ENCODE measurements at regions not wholly inside any gene's neighbourhood (a gene's known extent, or its start where the extent isn't known, plus 50 kb on each side); places are given as distances from the start of the nearest gene placed in this dataset.

GRCh38 chr18:65423776-65424175 is 327.0 kb upstream of the CDH7 start:
- no peak for DNase-seq (ENCODE audit: low spot score)
- TF ChIP-seq CTCF (IDR thresholded peaks at IDR 0.05): no peak
- H3K4me3 ChIP-seq: no peak overlapping the region
- H3K27ac ChIP-seq: no peak overlapping the region

DNA sequence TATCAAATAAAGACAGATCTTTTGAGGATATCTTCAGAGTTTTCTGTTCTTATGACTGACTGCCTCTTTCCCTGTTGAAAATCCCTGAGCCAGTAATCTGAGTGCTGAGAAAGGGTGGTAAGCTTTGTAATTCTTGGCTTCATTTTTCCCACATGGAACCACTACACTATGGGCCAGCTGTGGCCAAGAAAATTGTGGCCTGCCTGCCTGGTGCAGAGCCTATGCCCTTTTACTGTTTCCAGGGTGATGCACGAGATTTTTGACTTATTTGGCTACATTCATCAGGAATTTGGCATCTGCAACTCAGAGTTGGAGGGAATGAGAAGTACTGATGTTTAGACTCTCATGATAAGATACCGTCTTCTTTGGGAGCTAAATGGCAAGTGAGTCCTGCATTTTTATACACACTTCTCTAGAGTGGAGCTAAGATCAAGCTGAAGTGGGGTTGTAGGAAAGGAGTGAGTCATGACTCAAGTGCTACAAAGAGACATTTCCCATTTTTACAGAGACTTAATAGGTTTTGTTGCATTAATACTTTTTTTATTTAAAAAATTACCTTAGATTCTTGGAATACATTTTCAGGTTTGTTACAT is 328.2 kb upstream of the CDH7 start:
- Histone ChIP-seq H3K4me3 (no peak overlapping the region), H3K27ac (no peak overlapping the region)
- DNase-seq (ENCODE audit: low spot score): no peak
- TF ChIP-seq CTCF (IDR thresholded peaks at IDR 0.05): no peak

DNA sequence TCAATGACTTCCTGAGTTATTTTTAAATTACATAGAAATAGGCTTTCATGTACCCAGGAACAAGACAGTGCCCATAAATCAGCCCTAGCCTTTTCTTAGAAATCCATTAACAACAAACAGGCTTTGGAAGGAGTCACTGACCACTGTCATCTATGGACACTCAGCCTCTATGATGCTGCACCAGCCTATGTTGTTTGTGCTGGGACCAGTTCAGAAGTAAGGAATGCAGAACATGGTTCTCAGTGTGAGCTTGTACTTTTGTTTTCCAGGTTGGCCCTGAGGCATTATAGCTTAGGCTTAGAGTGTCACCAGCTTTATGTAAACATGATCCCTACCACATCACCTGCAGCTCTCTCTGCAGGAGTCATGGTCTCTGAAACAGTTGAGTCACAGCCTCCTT is 335.7 kb upstream of the CDH7 start:
- no peak overlapping the region for H3K4me3 ChIP-seq
- no peak for TF ChIP-seq CTCF (IDR thresholded peaks at IDR 0.05)
- no peak for DNase-seq (ENCODE audit: low spot score)
- no peak overlapping the region for H3K27ac ChIP-seq

DNA sequence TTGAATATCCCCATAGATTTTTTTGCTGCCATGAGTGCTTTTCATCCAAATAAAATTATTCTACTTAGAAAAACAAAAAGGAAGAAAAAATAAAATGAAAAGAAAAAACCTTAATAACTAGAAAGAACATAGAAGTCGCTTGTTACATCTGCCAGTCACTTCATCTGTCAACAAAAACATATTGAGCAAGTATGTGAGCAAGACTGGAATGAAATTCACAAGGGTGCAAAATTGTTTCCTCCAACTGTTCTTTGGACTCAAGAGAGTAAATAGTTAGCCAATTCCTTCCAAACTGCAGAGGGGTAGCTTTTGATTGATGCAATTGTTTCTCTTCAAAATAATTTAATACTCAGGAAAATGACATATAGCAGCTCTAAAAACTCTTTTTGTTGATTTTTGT is 336.3 kb upstream of the CDH7 start:
- TF ChIP-seq CTCF (IDR thresholded peaks at IDR 0.05): no peak
- no peak for DNase-seq (ENCODE audit: low spot score)
- no peak overlapping the region for H3K4me3 ChIP-seq

DNA sequence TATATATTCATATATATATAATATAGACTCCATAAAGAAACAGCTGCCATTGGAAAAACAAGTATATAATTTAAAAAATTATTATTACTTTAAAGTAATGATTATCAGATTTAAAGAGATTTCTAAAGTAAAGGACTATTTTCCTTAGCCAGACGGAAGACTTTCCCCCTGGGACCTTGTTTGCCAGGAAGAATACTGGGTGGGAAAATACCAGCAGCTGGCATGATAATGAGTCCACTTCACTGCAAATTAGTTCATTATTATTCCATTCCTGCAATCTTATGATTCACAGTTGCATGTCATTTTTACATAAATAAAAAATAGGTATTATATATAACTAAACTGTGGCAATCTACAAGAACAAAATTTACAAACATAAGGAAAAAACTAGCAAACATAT is 339.8 kb upstream of the CDH7 start:
- Histone ChIP-seq H3K4me3 (no peak overlapping the region), H3K27ac (no peak overlapping the region)
- no peak for DNase-seq (ENCODE audit: low spot score)
- TF ChIP-seq CTCF (IDR thresholded peaks at IDR 0.05): no peak

More for the DNA sequence above, 336.3 kb upstream of the CDH7 start:
- H3K27ac ChIP-seq: no peak overlapping the region

GRCh38 chr18:65409261-65409660 is 341.6 kb upstream of the CDH7 start:
- DNase-seq (ENCODE audit: low spot score): no peak
- no peak overlapping the region for H3K27ac ChIP-seq
- no peak overlapping the region for H3K4me3 ChIP-seq
- TF ChIP-seq CTCF (IDR thresholded peaks at IDR 0.05): no peak

- Histone ChIP-seq H3K27ac (no peak overlapping the region), H3K4me3 (no peak overlapping the region)
- DNase-seq (ENCODE audit: low spot score): no peak
- no peak for TF ChIP-seq CTCF (IDR thresholded peaks at IDR 0.05)
These were observed 347.3 kb upstream of the CDH7 start for GRCh38 chr18:65403534-65403933.

All from coronary artery (tissue), 2 donors.